MM.1S (cell line): ENCODE measurements at regions not wholly inside any gene's neighbourhood (a gene's known extent, or its start where the extent isn't known, plus 50 kb on each side); places are given as distances from the start of the nearest gene placed in this dataset.
"Not testable (repeated sequence)": the region's sequence is repeated elsewhere in the genome, so short reads cannot be mapped to it uniquely, and the experiment has no call there.

Source experiments
- EZH2 ChIP-seq: fragments of 300-600 bp; sonication (generic); optimal IDR thresholded peaks from 2 replicates; pipeline ENCODE3; 2017; ENCODE audit warnings: low read depth, mild to moderate bottlenecking, antibody characterized with exemption, low read length, mixed read lengths
- EZH2phosphoT487 ChIP-seq: fragments of 300-600 bp; sonication (generic); IDR thresholded peaks from 2 replicates; pipeline ENCODE4 v1.6.1; 2018; ENCODE audit warnings: antibody characterized with exemption, low read length
- TF ChIP-seq, protein P1 (sequence below): fragments of 300-600 bp; sonication (generic); IDR thresholded peaks from 2 replicates; pipeline ENCODE4 v1.5.1; 2016; ENCODE audit warnings: antibody characterized with exemption, low read length, mixed read lengths

DNA sequence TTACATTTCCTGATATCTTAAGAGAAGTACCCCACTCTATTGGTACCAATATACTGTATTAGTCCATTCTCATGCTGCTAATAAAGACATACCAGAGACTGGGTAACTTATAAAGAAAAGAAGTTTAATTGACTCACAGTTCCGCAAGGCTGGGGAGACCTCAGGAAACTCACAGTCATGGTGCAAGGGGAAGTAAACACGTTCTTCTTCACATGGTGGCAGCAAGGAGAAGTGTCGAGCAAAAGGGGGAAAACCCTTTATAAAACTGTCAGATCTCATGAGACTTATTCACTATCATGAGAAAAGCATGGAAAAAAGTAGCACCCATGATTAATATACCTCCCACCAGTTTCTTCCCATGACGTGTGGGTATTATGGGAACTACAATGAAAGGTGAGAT lies 219.6 kb upstream of the FKBP1C start:
- not testable (repeated sequence) for TF ChIP-seq EZH2phosphoT487, EZH2
- TF ChIP-seq, protein P1, sequence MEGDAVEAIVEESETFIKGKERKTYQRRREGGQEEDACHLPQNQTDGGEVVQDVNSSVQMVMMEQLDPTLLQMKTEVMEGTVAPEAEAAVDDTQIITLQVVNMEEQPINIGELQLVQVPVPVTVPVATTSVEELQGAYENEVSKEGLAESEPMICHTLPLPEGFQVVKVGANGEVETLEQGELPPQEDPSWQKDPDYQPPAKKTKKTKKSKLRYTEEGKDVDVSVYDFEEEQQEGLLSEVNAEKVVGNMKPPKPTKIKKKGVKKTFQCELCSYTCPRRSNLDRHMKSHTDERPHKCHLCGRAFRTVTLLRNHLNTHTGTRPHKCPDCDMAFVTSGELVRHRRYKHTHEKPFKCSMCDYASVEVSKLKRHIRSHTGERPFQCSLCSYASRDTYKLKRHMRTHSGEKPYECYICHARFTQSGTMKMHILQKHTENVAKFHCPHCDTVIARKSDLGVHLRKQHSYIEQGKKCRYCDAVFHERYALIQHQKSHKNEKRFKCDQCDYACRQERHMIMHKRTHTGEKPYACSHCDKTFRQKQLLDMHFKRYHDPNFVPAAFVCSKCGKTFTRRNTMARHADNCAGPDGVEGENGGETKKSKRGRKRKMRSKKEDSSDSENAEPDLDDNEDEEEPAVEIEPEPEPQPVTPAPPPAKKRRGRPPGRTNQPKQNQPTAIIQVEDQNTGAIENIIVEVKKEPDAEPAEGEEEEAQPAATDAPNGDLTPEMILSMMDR = not testable (repeated sequence)
